OCI-LY1 (cell line): ENCODE measurements at regions not wholly inside any gene's neighbourhood (a gene's known extent, or its start where the extent isn't known, plus 50 kb on each side); places are given as distances from the start of the nearest gene placed in this dataset.

ENCODE experiments used
- CTCF ChIP-seq: fragments of 200-600 bp; sonication (generic), shearing (Covaris generic); IDR thresholded peaks from 2 replicates; pipeline ENCODE4 v1.5.1; 2017; ENCODE audit warnings: mild to moderate bottlenecking, antibody characterized with exemption, low read length, moderate library complexity, mixed read lengths
- EZH2 ChIP-seq: fragments of 200-600 bp; sonication (generic), shearing (Covaris generic); IDR thresholded peaks from 2 replicates; pipeline ENCODE4 v1.8.0; 2017; ENCODE audit warnings: borderline replicate concordance, mixed run types, mild to moderate bottlenecking, antibody characterized with exemption, low read length, moderate library complexity, mixed read lengths

DNA sequence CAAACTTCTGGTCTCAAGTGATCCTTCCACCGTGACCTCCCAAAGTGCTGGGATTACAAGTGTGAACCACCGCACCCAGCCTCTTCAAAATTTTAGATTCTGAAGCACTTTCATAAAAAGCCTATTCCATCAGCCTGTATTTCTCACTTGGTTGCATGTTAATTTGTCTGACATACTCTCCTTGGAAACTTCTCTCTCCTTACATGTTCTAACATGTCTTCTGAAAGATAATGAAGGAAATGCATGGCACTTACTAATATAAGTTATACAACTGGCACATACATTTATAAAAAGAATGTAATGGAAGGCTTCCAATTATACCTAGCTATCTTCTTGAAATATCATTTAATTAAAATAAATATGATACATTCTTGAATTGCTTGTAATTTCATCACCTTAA, 597.5 kb downstream of the TBC1D32 start:
- TF ChIP-seq CTCF (no peak), EZH2 (no peak)
